Neural cell (in vitro differentiated cells): ENCODE measurements at regions not wholly inside any gene's neighbourhood (a gene's known extent, or its start where the extent isn't known, plus 50 kb on each side); places are given as distances from the start of the nearest gene placed in this dataset.

Source experiments
- H2AFZ ChIP-seq: fragments of 200-600, 300-800 bp; sonication (generic), shearing (Covaris generic); 2 replicates; pipeline ENCODE4 v1.6.0; 2014; ENCODE audit warnings: low read depth, mild to moderate bottlenecking, antibody characterized with exemption, low read length, moderate library complexity
- H3F3A ChIP-seq: fragments of 200-600 bp; shearing (Covaris generic); 2 replicates; pipeline ENCODE4 v1.6.1; 2016; ENCODE audit warnings: mild to moderate bottlenecking, moderate library complexity, mixed read lengths, antibody characterized with exemption, low read length; ENCODE audit not compliant: insufficient read depth, poor library complexity, severe bottlenecking
- H3K27ac ChIP-seq: fragments of 200-600, 300-800 bp; sonication (generic), shearing (Covaris generic); 2 replicates; pipeline ENCODE4 v1.5.1; 2014; ENCODE audit warnings: mild to moderate bottlenecking, low read length, moderate library complexity
- H3K27me3 ChIP-seq: fragments of 300-800, 200-600 bp; sonication (generic), shearing (Covaris generic); 2 replicates; pipeline ENCODE4 v1.6.0; 2014; ENCODE audit warnings: mild to moderate bottlenecking, low read depth, low read length, moderate library complexity; ENCODE audit not compliant: insufficient read depth
- H3K36me3 ChIP-seq: fragments of 300-800, 200-600 bp; sonication (generic), shearing (Covaris generic); 2 replicates; pipeline ENCODE4 v1.5.1; 2014; ENCODE audit warnings: mild to moderate bottlenecking, antibody characterized with exemption, low read length, moderate library complexity; ENCODE audit not compliant: insufficient read depth
- H3K4me2 ChIP-seq: fragments of 300-800, 200-600 bp; sonication (generic), shearing (Covaris generic); 2 replicates; pipeline ENCODE4 v1.6.0; 2014; ENCODE audit warnings: mild to moderate bottlenecking, low read length
- H3K4me3 ChIP-seq: fragments of 300-800, 200-600 bp; sonication (generic), shearing (Covaris generic); 2 replicates; pipeline ENCODE4 v1.5.1; 2014; ENCODE audit warnings: mild to moderate bottlenecking, low read length, moderate library complexity
- H3K79me2 ChIP-seq: fragments of 200-600 bp; shearing (Covaris generic); replicated peaks from 2 replicates; pipeline ENCODE4 v1.6.0; 2014; ENCODE audit warnings: mild to moderate bottlenecking, low read length, moderate library complexity; ENCODE audit not compliant: insufficient read depth
- H3K9ac ChIP-seq: fragments of 300-800, 200-600 bp; sonication (generic), shearing (Covaris generic); 2 replicates; pipeline ENCODE4 v1.6.1; 2016; ENCODE audit warnings: mild to moderate bottlenecking, low read length, mixed read lengths
- H3K9me2 ChIP-seq: fragments of 200-600 bp; shearing (Covaris generic); 2 replicates; pipeline ENCODE4 v1.6.1; 2016; ENCODE audit warnings: mild to moderate bottlenecking, low read length, mixed read lengths; ENCODE audit not compliant: insufficient read depth
- H3K9me3 ChIP-seq: fragments of 200-600, 300-800 bp; sonication (generic), shearing (Covaris generic); 2 replicates; pipeline ENCODE4 v1.6.1; 2016; ENCODE audit warnings: mild to moderate bottlenecking, mixed run types, low read length, moderate library complexity, mixed read lengths
- H4K20me1 ChIP-seq: fragments of 200-600 bp; shearing (Covaris generic); 2 replicates; pipeline ENCODE4 v1.6.1; 2016; ENCODE audit warnings: mild to moderate bottlenecking, mixed run types; ENCODE audit not compliant: insufficient read depth
- EP300 ChIP-seq: fragments of 450-650 bp; conservative IDR thresholded peaks from 2 replicates; pipeline ENCODE4 v1.6.1; 2014; ENCODE audit warnings: antibody characterized with exemption, mild to moderate bottlenecking, moderate library complexity; ENCODE audit not compliant: poor library complexity, severe bottlenecking
- EZH2 ChIP-seq: fragments of 200-600, 300-800 bp; shearing (Covaris generic), sonication (generic); IDR thresholded peaks from 2 replicates; pipeline ENCODE4 v1.6.1; 2014; ENCODE audit warnings: antibody characterized with exemption, low read length, borderline replicate concordance, mild to moderate bottlenecking; ENCODE audit not compliant: insufficient read depth, poor library complexity, severe bottlenecking
- MXI1 ChIP-seq: fragments of 450-650 bp; conservative IDR thresholded peaks from 2 replicates; pipeline ENCODE4 v1.6.1; 2014; ENCODE audit warnings: antibody characterized with exemption, mild to moderate bottlenecking; ENCODE audit not compliant: poor library complexity, severe bottlenecking
- POLR2AphosphoS5 ChIP-seq: IDR thresholded peaks from 2 replicates; pipeline ENCODE4 v1.6.1; 2012
- RAD21 ChIP-seq: fragments of 450-650 bp; conservative IDR thresholded peaks from 2 replicates; pipeline ENCODE4 v1.6.1; 2014; ENCODE audit warnings: antibody characterized with exemption, mild to moderate bottlenecking, moderate library complexity
- SMC3 ChIP-seq: fragments of 450-650 bp; conservative IDR thresholded peaks from 2 replicates; pipeline ENCODE4 v1.6.1; 2014; ENCODE audit warnings: antibody characterized with exemption, mild to moderate bottlenecking, moderate library complexity; ENCODE audit not compliant: poor library complexity
- TAF1 ChIP-seq: IDR thresholded peaks from 2 replicates; pipeline ENCODE4 v1.6.1; 2012; ENCODE audit warnings: low read depth
- TF ChIP-seq, protein P1 (sequence below): IDR thresholded peaks from 2 replicates; pipeline ENCODE4 v1.6.1; 2012; ENCODE audit warnings: borderline replicate concordance
- TF ChIP-seq, protein P2 (sequence below): fragments of 450-650 bp; IDR thresholded peaks from 2 replicates; pipeline ENCODE4 v1.5.1; 2014; ENCODE audit warnings: antibody characterized with exemption, mild to moderate bottlenecking, moderate library complexity; ENCODE audit not compliant: poor library complexity, severe bottlenecking

DNA sequence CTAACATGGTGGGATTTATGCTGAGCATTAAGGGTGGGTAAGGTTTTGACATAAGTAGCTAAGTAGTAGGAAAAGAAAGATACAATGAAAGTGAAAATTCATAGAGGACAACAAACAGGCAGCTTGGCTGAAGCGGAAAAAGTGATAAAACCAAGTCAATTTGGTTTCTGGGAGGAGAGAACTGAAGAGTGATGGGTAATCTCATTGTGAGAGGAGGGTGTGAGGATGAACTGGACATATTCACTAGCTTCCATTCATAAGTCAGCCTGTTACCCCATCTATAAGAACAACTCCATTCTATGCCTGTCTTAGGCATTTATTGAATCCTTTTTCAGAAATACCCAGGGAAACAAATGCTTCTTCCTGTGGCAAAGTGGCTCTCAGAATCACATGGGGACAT, 67.1 kb upstream of the BBX start:
- H3K27me3 ChIP-seq = no peaks in the 10 kb centered on the region
- no peak overlapping the region for H3K4me2 ChIP-seq
- H3K36me3 ChIP-seq = no peaks in the 10 kb centered on the region
- H3K79me2 ChIP-seq = no peaks in the 10 kb centered on the region
- H3K27ac ChIP-seq = no peak overlapping the region
- H4K20me1 ChIP-seq = no peaks in the 10 kb centered on the region
- no peaks in the 10 kb centered on the region for H3K9me2 ChIP-seq
- no peak overlapping the region for H2AFZ ChIP-seq
- H3F3A ChIP-seq = no peaks in the 10 kb centered on the region
- no peak overlapping the region for H3K4me3 ChIP-seq
- no peak overlapping the region for H3K9ac ChIP-seq
- no peak for TF ChIP-seq EZH2
- no peak for TF ChIP-seq EP300
- TF ChIP-seq, protein P1, sequence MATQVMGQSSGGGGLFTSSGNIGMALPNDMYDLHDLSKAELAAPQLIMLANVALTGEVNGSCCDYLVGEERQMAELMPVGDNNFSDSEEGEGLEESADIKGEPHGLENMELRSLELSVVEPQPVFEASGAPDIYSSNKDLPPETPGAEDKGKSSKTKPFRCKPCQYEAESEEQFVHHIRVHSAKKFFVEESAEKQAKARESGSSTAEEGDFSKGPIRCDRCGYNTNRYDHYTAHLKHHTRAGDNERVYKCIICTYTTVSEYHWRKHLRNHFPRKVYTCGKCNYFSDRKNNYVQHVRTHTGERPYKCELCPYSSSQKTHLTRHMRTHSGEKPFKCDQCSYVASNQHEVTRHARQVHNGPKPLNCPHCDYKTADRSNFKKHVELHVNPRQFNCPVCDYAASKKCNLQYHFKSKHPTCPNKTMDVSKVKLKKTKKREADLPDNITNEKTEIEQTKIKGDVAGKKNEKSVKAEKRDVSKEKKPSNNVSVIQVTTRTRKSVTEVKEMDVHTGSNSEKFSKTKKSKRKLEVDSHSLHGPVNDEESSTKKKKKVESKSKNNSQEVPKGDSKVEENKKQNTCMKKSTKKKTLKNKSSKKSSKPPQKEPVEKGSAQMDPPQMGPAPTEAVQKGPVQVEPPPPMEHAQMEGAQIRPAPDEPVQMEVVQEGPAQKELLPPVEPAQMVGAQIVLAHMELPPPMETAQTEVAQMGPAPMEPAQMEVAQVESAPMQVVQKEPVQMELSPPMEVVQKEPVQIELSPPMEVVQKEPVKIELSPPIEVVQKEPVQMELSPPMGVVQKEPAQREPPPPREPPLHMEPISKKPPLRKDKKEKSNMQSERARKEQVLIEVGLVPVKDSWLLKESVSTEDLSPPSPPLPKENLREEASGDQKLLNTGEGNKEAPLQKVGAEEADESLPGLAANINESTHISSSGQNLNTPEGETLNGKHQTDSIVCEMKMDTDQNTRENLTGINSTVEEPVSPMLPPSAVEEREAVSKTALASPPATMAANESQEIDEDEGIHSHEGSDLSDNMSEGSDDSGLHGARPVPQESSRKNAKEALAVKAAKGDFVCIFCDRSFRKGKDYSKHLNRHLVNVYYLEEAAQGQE = no peak
- TF ChIP-seq POLR2AphosphoS5 = no peak
- no peak for TF ChIP-seq TAF1
- no peak for TF ChIP-seq SMC3
- TF ChIP-seq RAD21 = no peak
- TF ChIP-seq MXI1 = no peak
- TF ChIP-seq, protein P2, sequence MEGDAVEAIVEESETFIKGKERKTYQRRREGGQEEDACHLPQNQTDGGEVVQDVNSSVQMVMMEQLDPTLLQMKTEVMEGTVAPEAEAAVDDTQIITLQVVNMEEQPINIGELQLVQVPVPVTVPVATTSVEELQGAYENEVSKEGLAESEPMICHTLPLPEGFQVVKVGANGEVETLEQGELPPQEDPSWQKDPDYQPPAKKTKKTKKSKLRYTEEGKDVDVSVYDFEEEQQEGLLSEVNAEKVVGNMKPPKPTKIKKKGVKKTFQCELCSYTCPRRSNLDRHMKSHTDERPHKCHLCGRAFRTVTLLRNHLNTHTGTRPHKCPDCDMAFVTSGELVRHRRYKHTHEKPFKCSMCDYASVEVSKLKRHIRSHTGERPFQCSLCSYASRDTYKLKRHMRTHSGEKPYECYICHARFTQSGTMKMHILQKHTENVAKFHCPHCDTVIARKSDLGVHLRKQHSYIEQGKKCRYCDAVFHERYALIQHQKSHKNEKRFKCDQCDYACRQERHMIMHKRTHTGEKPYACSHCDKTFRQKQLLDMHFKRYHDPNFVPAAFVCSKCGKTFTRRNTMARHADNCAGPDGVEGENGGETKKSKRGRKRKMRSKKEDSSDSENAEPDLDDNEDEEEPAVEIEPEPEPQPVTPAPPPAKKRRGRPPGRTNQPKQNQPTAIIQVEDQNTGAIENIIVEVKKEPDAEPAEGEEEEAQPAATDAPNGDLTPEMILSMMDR = no peak
- no peaks in the 10 kb centered on the region for H3K9me3 ChIP-seq

DNA sequence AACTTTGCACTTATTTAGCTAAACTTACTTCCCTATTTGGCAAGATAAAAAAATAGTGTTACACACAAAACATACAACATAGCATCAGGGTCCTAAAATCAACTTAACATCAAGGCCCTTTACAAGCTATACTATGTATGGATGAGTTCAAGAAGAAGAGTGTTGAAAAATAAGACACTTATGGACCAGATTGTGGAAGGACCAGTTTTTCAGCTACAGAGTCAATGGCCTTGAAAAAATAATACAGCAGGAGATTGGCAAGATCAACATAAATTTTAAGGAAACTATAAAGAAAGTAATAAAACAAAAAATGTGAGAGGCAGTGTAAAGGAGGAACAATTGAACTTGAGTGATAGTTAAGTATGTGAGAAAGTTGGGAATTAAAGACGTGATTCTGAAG, 66.3 kb upstream of the BBX start:
- H3K4me2 ChIP-seq = no peak overlapping the region
- no peaks in the 10 kb centered on the region for H3K79me2 ChIP-seq
- no peak overlapping the region for H3K4me3 ChIP-seq
- H3K36me3 ChIP-seq = no peaks in the 10 kb centered on the region
- no peak overlapping the region for H3K27ac ChIP-seq
- no peaks in the 10 kb centered on the region for H3K9me2 ChIP-seq
- H4K20me1 ChIP-seq = no peaks in the 10 kb centered on the region
- no peaks in the 10 kb centered on the region for H3K27me3 ChIP-seq
- TF ChIP-seq POLR2AphosphoS5 (no peak), EZH2 (no peak), EP300 (no peak), RAD21 (no peak), MXI1 (no peak), SMC3 (no peak), TAF1 (no peak)
- TF ChIP-seq, protein P2 = no peak
- TF ChIP-seq, protein P1 = no peak
- no peak overlapping the region for H3K9ac ChIP-seq
- no peak overlapping the region for H2AFZ ChIP-seq
- H3F3A ChIP-seq = no peaks in the 10 kb centered on the region
- no peaks in the 10 kb centered on the region for H3K9me3 ChIP-seq
